Occipital lobe (tissue), 1 donor: ENCODE measurements at regions not wholly inside any gene's neighbourhood (a gene's known extent, or its start where the extent isn't known, plus 50 kb on each side); places are given as distances from the start of the nearest gene placed in this dataset.

ENCODE experiments used
- DNase-seq: peaks from one replicate; lab custom pipeline; 2025; lab: John Stamatoyannopoulos, UW

DNA sequence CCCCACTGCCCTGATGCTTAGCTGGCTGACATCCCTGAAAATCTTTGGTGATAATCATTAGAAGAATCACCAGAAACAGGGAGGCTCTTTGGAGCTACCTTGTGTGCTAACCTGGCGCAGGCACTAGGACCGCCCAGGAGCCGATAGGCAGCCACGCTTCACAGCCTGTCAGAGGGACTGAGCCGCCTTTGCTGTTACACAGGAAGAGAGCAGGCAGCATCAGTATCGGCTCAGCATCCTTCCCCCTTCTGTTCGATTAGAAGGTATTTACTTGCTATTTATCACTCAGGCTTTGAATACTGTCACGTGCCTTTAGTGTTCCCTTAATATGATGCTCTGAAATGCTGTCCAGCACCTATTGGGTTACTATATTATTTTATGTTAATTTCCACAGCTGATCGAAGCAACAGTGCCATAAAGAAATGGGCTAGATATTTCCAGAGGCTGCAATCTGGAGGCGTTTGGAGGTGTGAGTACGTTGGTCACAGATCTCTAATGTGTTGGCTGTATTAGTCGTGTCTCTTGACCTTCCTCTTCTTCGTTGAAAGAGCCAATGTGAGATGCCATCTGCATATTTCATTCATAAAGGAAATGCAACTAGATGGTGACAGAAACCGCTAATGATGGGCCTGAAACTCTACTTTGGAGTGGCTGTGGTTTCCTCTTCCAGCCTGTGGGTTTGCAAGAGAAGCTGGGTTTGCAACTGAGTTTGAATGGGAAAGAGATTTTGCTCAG, 110.4 kb upstream of the RAB27B start:
- DNase-seq: peak; percentile 51

DNA sequence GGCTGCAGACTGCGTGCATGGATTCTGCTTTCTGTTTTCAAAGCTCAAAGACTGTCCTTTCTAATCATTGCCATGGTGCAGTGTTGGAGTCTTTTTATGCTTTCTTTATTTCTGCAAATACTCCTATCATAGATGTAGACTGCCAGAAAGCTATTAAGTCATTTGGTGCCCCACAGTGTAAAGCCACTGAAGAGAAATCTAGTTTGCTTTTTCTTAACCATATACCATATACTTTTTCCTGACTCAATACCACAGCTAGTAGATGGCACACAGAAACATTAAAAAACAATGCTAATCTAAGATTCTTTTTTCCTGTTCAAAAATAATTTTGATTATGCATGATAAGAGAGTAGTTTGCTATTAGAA, 109.9 kb upstream of the RAB27B start:
- DNase-seq: no peak

DNA sequence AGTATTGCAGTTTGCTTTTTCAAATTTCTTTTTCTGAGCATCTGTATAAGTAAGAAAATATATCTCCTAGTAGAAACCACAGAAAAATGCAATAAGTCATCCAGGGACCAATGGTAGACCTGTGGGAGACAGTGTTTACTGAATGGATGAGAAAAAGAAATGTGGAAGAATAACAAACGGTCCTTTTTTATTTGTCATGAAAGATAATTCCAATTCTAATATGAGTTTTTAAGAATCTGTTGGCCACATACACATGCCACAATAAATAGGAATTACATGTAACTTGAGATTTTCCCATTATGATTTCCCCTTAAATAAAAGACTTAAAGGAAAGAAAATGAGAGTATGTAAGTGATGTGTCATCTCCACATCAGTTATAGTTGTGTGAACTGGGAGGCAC, 107.7 kb upstream of the RAB27B start:
- DNase-seq: no peak

DNA sequence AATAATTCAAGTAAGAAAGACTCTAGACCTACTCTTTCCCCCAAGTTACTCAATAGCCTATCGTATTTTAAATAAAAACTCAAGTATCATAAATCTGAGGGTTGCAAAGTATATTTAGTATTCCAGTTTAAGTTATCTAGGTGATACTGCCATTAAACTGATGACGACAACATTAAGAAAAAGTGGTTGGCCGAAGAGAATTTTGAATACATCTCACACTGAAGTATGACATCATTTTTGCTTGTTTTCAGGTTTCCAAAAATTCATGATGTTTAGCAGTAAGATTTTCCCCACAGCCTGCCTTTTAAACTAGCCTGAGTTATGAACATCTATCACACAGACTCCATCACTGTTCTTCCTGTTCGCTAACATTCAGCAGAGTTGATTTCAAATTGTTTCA, 102.1 kb upstream of the RAB27B start:
- no peak for DNase-seq

- DNase-seq: no peak
Observed at GRCh38 chr18:54734059-54734458, 94.2 kb upstream of the RAB27B start.

GRCh38 chr18:54736981-54737380, 91.3 kb upstream of the RAB27B start:
- DNase-seq: no peak

- no peak for DNase-seq
Observed at GRCh38 chr18:54737986-54738385, 90.3 kb upstream of the RAB27B start.

- DNase-seq: no peak
Observed at GRCh38 chr18:54739476-54739875, 88.8 kb upstream of the RAB27B start.

DNA sequence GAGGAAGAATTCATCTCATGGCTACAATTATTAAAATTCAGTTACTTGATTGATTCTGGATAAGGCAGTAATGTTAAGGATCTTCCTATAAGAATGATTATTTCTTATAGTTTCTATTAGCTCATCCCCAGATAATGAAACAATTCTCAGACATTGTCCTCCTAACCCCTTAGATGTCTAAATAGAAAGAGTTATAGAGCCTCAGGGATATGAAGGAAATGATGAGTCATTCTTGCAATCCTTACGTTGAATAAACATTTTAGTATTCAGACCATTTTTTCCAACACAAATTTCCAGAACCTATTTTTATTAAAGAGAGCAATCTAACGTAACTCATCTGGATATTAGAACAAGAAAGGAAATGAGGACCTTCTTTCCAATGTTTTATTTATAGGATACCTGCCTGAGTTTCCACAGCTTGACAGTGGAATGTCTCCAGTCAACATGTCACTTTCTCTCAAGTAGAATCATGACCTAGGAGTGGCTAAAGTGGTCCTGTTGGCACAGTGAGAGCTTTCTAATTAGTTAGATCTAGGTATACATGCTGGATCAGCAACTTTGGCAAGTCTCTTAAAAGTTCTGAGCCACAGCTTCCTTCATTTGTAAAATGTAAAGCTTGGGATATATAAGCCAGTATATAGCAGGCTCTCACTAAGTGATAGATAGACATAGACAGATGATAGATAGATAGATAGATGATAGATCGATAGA, 88.0 kb upstream of the RAB27B start:
- no peak for DNase-seq

DNA sequence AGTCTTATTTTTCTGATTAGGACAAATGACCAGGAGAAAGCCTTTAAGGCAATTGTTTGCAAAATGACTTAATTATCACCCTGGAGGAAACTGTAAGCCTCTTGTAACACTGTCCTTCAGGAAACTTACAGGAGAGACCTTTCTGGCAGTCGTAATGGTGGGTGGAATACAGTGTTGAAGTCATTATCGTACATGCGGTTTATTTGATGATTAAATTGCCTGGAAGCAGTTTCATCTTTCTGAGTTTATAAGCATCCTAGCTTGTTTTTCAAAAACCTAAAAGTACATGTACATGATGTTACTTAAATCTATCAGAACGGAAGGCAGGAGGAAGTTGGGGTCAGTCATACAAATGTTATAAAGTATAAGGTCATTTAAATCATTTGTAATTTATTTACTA, 86.2 kb upstream of the RAB27B start:
- DNase-seq: no peak

DNA sequence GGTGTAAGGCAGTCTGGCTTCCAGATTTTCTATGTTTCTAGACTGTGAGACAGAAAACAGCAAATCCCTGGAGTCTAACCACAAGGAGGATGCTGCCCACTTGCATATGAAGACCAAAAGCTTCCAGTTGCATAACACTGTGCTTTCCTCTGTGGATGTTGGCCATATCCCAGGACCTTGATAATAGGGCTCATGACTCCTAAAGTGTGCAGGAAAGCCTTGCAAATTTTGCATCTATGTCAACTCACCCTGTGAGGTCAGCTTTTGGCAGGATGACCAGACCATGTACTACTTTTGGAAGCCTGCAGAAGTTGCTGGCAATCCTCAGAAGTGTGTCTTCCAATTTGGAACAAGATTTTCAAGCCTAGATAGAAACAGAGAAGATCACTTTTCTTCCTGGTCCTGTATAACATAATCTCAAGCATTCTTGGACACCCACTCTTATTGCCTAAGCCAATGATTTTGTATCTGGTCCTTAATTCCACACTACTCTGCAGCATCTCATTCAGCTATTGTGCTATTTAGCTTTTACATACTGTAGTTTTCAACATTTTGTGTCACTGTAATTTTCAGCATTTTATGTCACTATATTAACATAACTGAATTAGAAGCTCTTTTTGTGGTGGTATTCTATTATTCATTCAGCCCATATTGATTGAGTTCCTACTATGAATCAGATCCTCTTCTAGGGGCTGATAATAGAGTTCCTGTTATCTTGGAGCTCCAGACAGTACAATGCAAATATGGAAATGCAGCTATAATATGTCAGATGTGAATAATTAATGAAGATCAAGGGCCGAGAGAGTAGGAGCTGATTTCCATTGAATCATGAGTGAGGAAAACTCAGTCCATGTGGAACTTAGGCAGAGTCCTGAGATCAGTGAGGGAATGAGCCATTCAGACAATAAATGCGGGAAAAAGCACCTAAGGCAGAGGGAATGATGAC, 85.3 kb upstream of the RAB27B start:
- DNase-seq: peak; percentile 18

DNA sequence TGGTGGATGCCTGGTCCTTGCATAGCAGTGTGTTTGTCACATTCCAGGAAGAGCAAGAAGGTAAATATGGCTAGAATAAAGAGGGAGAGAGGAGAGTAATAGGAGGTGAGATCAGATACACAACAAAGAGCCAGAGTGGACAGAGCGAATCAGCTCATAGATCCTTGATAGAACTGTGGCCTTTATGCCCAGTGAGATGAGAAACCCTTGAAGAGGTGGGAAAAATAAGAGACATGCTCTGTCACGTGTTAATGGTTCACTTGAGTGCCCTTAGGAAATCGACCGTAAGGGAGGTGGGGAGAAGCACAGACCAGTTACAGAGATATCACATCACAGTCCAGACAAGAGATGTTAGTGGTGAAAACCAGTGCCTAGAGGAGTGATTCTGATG, 84.7 kb upstream of the RAB27B start:
- DNase-seq: no peak

GRCh38 chr18:54749291-54749690, 79.0 kb upstream of the RAB27B start:
- DNase-seq: no peak

DNA sequence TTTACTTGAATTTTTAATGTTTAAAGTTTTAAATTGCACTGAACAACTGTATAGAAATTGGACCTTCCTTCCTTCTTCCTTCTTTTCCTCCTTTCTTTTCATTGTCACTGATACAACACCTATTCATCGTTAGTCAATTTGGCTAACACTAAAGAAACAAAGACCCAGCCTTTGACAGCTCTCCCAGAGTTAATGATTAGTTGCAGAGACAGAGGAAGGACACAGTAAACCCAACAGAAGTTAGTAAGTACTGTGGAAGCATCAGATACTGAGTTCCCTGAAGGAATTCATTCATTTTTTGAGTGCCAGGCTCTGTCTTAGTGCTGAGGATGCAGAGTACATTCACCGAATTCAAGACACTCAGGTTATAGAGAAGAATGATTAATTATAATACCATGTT, 77.9 kb upstream of the RAB27B start:
- no peak for DNase-seq

DNA sequence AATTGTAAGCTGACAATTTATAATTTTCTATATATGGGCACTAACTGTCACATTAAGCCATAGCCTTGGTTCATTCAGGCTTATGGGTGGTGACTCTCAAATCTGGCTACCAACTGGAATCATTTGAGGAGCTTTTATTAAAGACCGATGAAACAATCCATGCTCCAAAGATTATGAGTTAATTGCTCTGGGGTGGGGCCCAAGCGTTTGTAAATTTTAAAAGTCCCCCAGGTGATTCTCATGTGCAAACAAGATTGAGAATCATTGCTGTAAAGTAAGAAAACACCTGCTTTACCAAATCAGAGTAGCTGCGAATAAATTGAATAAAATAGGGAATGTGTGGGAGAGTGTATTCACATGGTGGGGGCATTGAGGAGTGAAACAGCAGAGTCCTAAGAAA, 76.1 kb upstream of the RAB27B start:
- DNase-seq: no peak

- DNase-seq: no peak
Observed at GRCh38 chr18:54755456-54755855, 72.8 kb upstream of the RAB27B start.

- DNase-seq: no peak
Observed at GRCh38 chr18:54762386-54762785, 65.9 kb upstream of the RAB27B start.

DNA sequence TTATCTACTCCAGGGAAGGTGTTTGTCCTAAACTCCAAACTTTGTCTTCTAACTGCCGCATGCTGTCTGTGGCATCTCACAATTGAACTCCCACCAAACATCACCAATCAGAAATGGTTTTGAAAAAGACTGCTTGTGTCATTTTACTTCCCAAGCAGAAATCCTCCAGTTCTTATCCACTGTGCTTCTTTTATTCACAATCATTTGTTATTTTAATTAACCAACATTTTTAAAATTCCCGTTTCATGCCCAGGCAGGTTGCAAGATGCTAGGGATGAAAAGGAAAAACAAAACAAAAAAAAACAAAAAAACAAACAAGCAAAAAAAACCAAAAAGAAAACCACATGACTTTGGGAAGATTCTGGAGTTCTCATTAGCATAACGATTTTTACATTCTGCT, 63.5 kb upstream of the RAB27B start:
- no peak for DNase-seq

GRCh38 chr18:54765636-54766375, 62.5 kb upstream of the RAB27B start:
- DNase-seq: no peak

DNA sequence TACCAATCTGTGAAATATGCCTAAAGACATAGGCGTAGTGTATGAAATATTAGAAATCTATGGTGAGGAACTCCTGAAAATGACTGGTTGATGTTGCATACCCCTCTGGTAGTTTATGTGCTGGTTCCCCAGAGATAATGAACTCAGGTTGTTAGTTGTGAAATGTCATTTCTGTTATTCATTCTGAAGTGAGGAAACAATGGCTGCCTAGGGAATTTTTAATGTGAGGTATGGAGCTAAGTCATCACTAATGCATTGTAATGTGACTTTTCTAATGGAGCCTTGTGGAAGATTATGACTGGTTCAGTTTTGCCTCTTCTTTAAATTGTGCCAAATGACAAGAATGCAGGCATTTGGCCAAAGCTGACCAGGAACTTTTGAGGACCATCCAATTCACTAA, 61.6 kb upstream of the RAB27B start:
- no peak for DNase-seq

DNA sequence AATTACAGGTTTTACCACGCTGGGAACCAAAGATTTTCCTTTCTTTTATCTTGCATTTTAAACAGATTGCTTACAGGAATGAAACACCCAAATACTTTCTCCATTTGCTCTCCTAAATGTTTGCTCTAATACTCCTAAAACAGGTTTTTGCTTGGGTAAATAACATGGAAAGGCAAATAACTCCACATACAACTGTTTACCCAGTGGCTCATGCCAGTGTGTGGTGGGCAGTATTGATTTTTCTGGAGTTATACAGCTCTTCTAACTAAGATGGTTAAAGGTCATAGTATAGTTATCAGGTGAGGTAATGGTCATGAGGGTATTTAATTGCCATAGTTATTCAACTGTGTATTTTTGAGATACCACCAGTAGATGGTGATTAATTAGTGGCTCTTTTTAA, 61.2 kb upstream of the RAB27B start:
- no peak for DNase-seq
